GM23248 (cell line): ENCODE measurements at regions not wholly inside any gene's neighbourhood (a gene's known extent, or its start where the extent isn't known, plus 50 kb on each side); places are given as distances from the start of the nearest gene placed in this dataset.

Experiments
- EZH2 ChIP-seq: fragments of 200-600 bp; sonication (generic); IDR thresholded peaks from 2 replicates; pipeline ENCODE4 v1.6.1; 2018; ENCODE audit warnings: antibody characterized with exemption, mild to moderate bottlenecking; ENCODE audit not compliant: insufficient read depth, poor library complexity, severe bottlenecking
- EZH2phosphoT487 ChIP-seq: fragments of 200-600 bp; sonication (generic); IDR thresholded peaks from 2 replicates; pipeline ENCODE4 v1.6.1; 2018; ENCODE audit warnings: antibody characterized with exemption, moderate library complexity, mild to moderate bottlenecking, low read depth; ENCODE audit not compliant: insufficient read depth

- no peak for TF ChIP-seq EZH2phosphoT487
- TF ChIP-seq EZH2, result no peak
These were observed 104.0 kb upstream of the BNC2 start for GRCh38 chr9:16974436-16974835.
